GM23338 (cell line): ENCODE measurements at regions not wholly inside any gene's neighbourhood (a gene's known extent, or its start where the extent isn't known, plus 50 kb on each side); places are given as distances from the start of the nearest gene placed in this dataset.

Experiments
- ATAC-seq: fragments of 200-7000 bp; cut with Tn5 transposase; 3 replicates; pipeline ENCODE4 v1.9.1; 2020
- DNase-seq: peaks from one replicate; pipeline ENCODE4 v3.0.0-alpha.2; 2015; ENCODE audit warnings: low spot score
- H2AFZ ChIP-seq: fragments of 200-600 bp; sonication (generic); 2 replicates; pipeline ENCODE4 v1.8.0; 2016; ENCODE audit warnings: antibody characterized with exemption, mild to moderate bottlenecking, moderate library complexity
- H3F3A ChIP-seq: fragments of 200-600 bp; sonication (generic); replicated peaks from 2 replicates; pipeline ENCODE4 v1.8.0; 2017; ENCODE audit warnings: antibody characterized with exemption, mixed run types, low read depth
- H3K27ac ChIP-seq: fragments of 200-600 bp; sonication (generic); 2 replicates; pipeline ENCODE4 v1.6.1; 2016; ENCODE audit warnings: low read depth
- H3K27me3 ChIP-seq: fragments of 200-600 bp; sonication (generic); 2 replicates; pipeline ENCODE4 v1.8.0; 2016; ENCODE audit warnings: mild to moderate bottlenecking, mixed run types, moderate library complexity; ENCODE audit not compliant: insufficient read depth
- H3K36me3 ChIP-seq: fragments of 200-600 bp; sonication (generic); 2 replicates; pipeline ENCODE4 v1.8.0; 2016; ENCODE audit warnings: mild to moderate bottlenecking; ENCODE audit not compliant: insufficient read depth
- H3K4me1 ChIP-seq: fragments of 200-600 bp; sonication (generic); 2 replicates; pipeline ENCODE4 v1.8.0; 2016; ENCODE audit warnings: mild to moderate bottlenecking, moderate library complexity; ENCODE audit not compliant: insufficient read depth
- H3K4me2 ChIP-seq: fragments of 200-600 bp; sonication (generic); 2 replicates; pipeline ENCODE4 v1.7.1; 2017; ENCODE audit warnings: mixed run types
- H3K4me3 ChIP-seq: fragments of 200-600 bp; sonication (generic); 2 replicates; pipeline ENCODE4 v1.6.1; 2016; ENCODE audit warnings: mixed run types
- H3K79me2 ChIP-seq: fragments of 200-600 bp; sonication (generic); replicated peaks from 2 replicates; pipeline ENCODE4 v1.8.0; 2017; ENCODE audit warnings: mild to moderate bottlenecking; ENCODE audit not compliant: insufficient read depth
- H3K9me2 ChIP-seq: fragments of 200-600 bp; sonication (generic); 2 replicates; pipeline ENCODE4 v1.8.0; 2017; ENCODE audit not compliant: insufficient read depth
- H4K20me1 ChIP-seq: fragments of 200-600 bp; sonication (generic); replicated peaks from 2 replicates; pipeline ENCODE4 v1.8.0; 2017; ENCODE audit warnings: mild to moderate bottlenecking; ENCODE audit not compliant: insufficient read depth
- H3K27ac Mint-ChIP-seq: 2 replicates; pipeline ENCODE4 v1.8.0; 2020; ENCODE audit warnings: inconsistent platforms, mild to moderate bottlenecking, moderate library complexity, mixed read lengths
- H3K27me3 Mint-ChIP-seq: 3 replicates; pipeline ENCODE4 v1.8.0; 2022; ENCODE audit warnings: low read depth, mild to moderate bottlenecking, moderate library complexity, mixed read lengths, inconsistent platforms; ENCODE audit not compliant: insufficient read depth, poor library complexity
- H3K36me3 Mint-ChIP-seq: 3 replicates; pipeline ENCODE4 v1.8.0; 2021; ENCODE audit warnings: low read depth, mild to moderate bottlenecking, inconsistent platforms, moderate library complexity, mixed read lengths
- H3K4me1 Mint-ChIP-seq: 3 replicates; pipeline ENCODE4 v1.8.0; 2020; ENCODE audit warnings: mild to moderate bottlenecking, inconsistent platforms, mixed read lengths
- H3K4me3 Mint-ChIP-seq: 3 replicates; pipeline ENCODE4 v1.8.0; 2021; ENCODE audit warnings: moderate library complexity, mild to moderate bottlenecking, inconsistent platforms, mixed read lengths
- H3K9me3 Mint-ChIP-seq: 3 replicates; pipeline ENCODE4 v1.8.0; 2020; ENCODE audit warnings: moderate library complexity, mild to moderate bottlenecking, inconsistent platforms, mixed read lengths
- CTCF ChIP-seq, 2 experiments: fragments of 200-600 bp in 1 of 2; sonication (generic) in 1 of 2; conservative IDR thresholded peaks; 2 replicates each; pipeline versions ENCODE4 v1.5.1 to v1.6.1; 2016 to 2017; ENCODE audit warnings: antibody characterized with exemption in 2 of 2, low read depth in 2 of 2, mild to moderate bottlenecking in 2 of 2, moderate library complexity in 1 of 2
- EZH2 ChIP-seq: fragments of 200-600 bp; sonication (generic); IDR thresholded peaks from one replicate; pipeline ENCODE4 v1.8.0; 2017; ENCODE audit warnings: antibody characterized with exemption, mild to moderate bottlenecking, low read depth; ENCODE audit not compliant: unreplicated experiment
- EZH2phosphoT487 ChIP-seq: fragments of 200-600 bp; sonication (generic); IDR thresholded peaks from one replicate; pipeline ENCODE4 v1.8.1; 2018; ENCODE audit warnings: antibody characterized with exemption; ENCODE audit not compliant: unreplicated experiment
- NANOG ChIP-seq: IDR thresholded peaks from 2 replicates; pipeline ENCODE4 v1.6.1; 2016; ENCODE audit warnings: antibody characterized with exemption, borderline replicate concordance
- POLR2AphosphoS5 ChIP-seq: IDR thresholded peaks from 2 replicates; pipeline ENCODE4 v1.6.1; 2016; ENCODE audit warnings: antibody characterized with exemption, low read depth
- REST ChIP-seq: IDR thresholded peaks from one replicate; pipeline ENCODE4 v1.6.1; 2018; ENCODE audit warnings: antibody characterized with exemption; ENCODE audit not compliant: unreplicated experiment
- STAT1 ChIP-seq: IDR thresholded peaks from one replicate; pipeline ENCODE4 v1.6.1; 2016; ENCODE audit warnings: antibody characterized with exemption; ENCODE audit not compliant: unreplicated experiment
- ZNF114 ChIP-seq: fragments of 250-450 bp; sonication (Bioruptor Pico); IDR thresholded peaks from 2 replicates; pipeline ENCODE4 v1.5.0; 2020; ENCODE audit warnings: mild to moderate bottlenecking, moderate library complexity
- ZNF331 ChIP-seq: fragments of 250-450 bp; sonication (Bioruptor Pico); IDR thresholded peaks from 2 replicates; pipeline ENCODE4 v1.5.0; 2020; ENCODE audit warnings: low read depth, mild to moderate bottlenecking, moderate library complexity
- ZNF462 ChIP-seq: fragments of 250-450 bp; sonication (Bioruptor Pico); IDR thresholded peaks from 2 replicates; pipeline ENCODE4 v1.5.0; 2020; ENCODE audit warnings: mild to moderate bottlenecking, moderate library complexity

- no peak overlapping the region for H3K4me3 ChIP-seq
- no peak overlapping the region for H3K4me2 ChIP-seq
- H3K36me3 ChIP-seq, result no peaks in the 10 kb centered on the region
- no peaks in the 10 kb centered on the region for H3K9me3 Mint-ChIP-seq
- H3K27ac ChIP-seq, result no peak overlapping the region
- no peak overlapping the region for H3K27ac Mint-ChIP-seq
- H3K4me1 Mint-ChIP-seq, result no peaks in the 10 kb centered on the region
- no peaks in the 10 kb centered on the region for H3F3A ChIP-seq
- no peak for ATAC-seq
- H3K27me3 Mint-ChIP-seq, result no peaks in the 10 kb centered on the region
- H3K4me3 Mint-ChIP-seq, result no peak overlapping the region
- TF ChIP-seq POLR2AphosphoS5 (no peak), ZNF114 (CRISPR knock-in tag) (no peak), NANOG (no peak), ZNF331 (no peak), STAT1 (no peak), REST (no peak)
- no peaks in the 10 kb centered on the region for H4K20me1 ChIP-seq
- no peaks in the 10 kb centered on the region for H3K4me1 ChIP-seq
- H3K36me3 Mint-ChIP-seq, result no peaks in the 10 kb centered on the region
- H3K9me2 ChIP-seq, result 0 out of 2 replicates have a peak, but pooled peaks cover 3% of the 10 kb centered on the region
- no peaks in the 10 kb centered on the region for H3K27me3 ChIP-seq
- DNase-seq, result no peak
- H3K79me2 ChIP-seq, result no peaks in the 10 kb centered on the region
- no peak overlapping the region for H2AFZ ChIP-seq
Observed at GRCh38 chr5:165057145-165057544, 1551.7 kb downstream of the MAT2B start.

- Histone ChIP-seq H3K4me2 (no peak overlapping the region), H3K4me3 (no peak overlapping the region), H3K4me1 (no peaks in the 10 kb centered on the region), H3K27ac (no peak overlapping the region), H4K20me1 (no peaks in the 10 kb centered on the region), H3K79me2 (no peaks in the 10 kb centered on the region), H3K36me3 (no peaks in the 10 kb centered on the region), H3K9me2 (peaks cover 5% of the 10 kb centered on the region; the same call in 1 of the 2 replicates), H3F3A (no peaks in the 10 kb centered on the region), H2AFZ (no peak overlapping the region), H3K27me3 (no peaks in the 10 kb centered on the region)
- Mint-ChIP-seq H3K4me3 (no peak overlapping the region), H3K36me3 (no peaks in the 10 kb centered on the region; the same call in 2 of the 3 replicates), H3K27ac (no peak overlapping the region), H3K27me3 (no peaks in the 10 kb centered on the region), H3K9me3 (no peaks in the 10 kb centered on the region; the same call in 1 of the 3 replicates), H3K4me1 (no peaks in the 10 kb centered on the region)
- ATAC-seq, result no peak
- no peak for DNase-seq
- TF ChIP-seq ZNF462 (CRISPR knock-in tag) (no peak), NANOG (no peak), ZNF114 (CRISPR knock-in tag) (no peak), CTCF (conservative IDR thresholded peaks at IDR 0.05; ENCODE audit: low read depth in 2 of 2) (no peak), STAT1 (no peak), EZH2 (no peak), ZNF331 (no peak), EZH2phosphoT487 (no peak), POLR2AphosphoS5 (no peak)
Observed at GRCh38 chr5:165066751-165067385, 1561.4 kb downstream of the MAT2B start.
